ENCODE measurements at regions not wholly inside any gene's neighbourhood (a gene's known extent, or its start where the extent isn't known, plus 50 kb on each side); places are given as distances from the start of the nearest gene placed in this dataset.

- intact Hi-C loops (cut with micrococcal nuclease): no loop called here
Measured at GRCh38 chrX:37904833-37905232, 57.5 kb upstream of the DYNLT3 start.

DNA sequence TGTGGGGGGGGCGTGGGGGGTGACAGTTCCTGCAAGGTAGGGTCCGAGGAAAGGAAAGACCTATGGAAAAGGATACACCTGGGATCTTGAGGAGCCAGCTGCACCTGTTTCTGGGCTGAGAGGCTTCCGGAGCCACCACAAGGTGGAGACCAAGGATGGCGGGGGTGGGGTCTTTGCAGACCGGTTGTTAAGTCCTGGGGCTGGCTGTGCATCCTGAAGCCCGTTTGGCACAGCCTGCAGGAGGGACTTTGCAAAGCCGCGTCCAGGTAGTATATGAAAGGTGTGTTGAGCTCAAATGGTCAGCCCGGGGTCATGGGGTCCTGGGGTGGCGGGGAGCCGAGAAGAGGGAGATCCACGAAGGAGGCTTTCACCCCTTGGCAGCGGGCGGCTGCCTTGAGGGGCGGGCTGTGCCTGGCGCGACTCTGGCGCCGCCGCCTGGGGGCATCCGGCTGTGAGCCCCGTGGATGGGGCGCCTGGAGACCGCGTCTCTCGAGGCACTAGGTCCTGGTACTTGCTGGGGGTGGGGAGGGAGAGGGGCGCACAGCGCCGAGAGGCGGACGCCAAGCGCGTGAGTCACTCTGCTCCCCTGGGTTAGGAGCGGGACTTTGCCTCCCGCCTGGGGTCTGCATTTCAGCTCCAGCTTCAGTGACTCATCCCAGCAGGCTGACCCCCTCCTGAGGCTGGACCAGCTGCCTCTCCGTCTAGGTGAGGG, 58.2 kb upstream of the DYNLT3 start:
- intact Hi-C loops (cut with micrococcal nuclease): no loop called here

GRCh38 chrX:37906357-37906756, 59.0 kb upstream of the DYNLT3 start:
- intact Hi-C loops (cut with micrococcal nuclease): no loop called here

DNA sequence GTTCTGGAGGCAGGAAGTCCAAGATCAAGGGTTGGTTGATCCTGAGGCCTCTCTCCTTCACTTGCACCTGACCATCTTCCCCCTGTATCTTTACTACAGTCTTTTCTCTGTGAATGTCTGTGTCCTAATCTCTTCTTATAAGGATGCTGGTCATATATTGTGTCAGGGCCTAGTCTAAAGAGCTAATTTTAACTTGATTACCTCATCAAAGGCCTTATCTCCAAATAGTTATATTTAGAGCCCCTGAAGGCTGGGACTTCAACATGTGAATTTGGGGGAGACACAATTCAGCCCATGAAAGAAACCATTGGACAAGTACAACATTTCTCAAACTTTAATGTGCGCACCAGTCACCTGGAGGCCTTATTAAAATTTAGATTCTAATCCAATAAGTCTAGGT, 62.8 kb upstream of the DYNLT3 start:
- intact Hi-C loops (cut with micrococcal nuclease): no loop called here

- intact Hi-C loops (cut with micrococcal nuclease): no loop called here
Measured at GRCh38 chrX:37912304-37912703, 64.9 kb upstream of the DYNLT3 start.

DNA sequence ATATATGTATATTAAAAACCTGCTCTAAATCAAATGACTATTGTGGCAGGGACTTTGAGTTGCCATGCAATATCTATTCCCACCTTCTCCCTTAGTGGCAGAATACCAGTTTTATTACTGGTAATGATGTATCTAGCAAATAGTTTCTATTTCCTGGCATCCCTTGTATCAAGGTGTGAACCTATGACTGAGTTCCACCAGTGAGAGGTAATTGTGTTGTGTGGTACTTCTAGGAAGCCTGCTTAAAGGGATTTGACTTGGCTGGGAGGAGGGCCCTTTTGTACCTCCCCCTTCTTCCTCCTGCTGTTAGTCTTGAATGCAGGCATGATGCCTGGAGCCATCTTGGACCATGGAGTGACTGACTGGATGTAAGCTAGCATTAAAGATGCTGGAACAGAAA, 65.4 kb upstream of the DYNLT3 start:
- intact Hi-C loops (cut with micrococcal nuclease): no loop called here

DNA sequence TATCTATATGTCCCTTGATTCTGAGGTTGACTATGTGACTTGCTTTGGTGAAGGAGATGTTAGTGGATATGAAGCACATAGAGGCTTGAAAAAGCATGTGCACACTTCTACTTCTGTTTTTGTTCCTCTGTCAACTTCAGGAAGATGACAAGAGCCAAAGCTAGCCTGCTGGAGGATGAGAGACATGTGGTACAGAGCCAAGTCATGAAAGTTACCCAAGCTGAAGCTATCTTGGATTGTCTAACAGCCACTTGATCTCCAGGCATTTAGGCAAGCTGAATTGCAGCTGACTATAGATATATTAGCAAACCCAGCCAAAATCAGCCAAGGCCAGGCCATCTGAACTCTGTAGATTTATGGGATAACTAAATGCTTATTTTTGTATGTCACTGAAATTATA, 70.8 kb upstream of the DYNLT3 start:
- intact Hi-C loops (cut with micrococcal nuclease): no loop called here

GRCh38 chrX:37918703-37919102, 71.3 kb upstream of the DYNLT3 start:
- intact Hi-C loops (cut with micrococcal nuclease): no loop called here

- intact Hi-C loops (cut with micrococcal nuclease): no loop called here
Measured at GRCh38 chrX:37921758-37922157, 74.4 kb upstream of the DYNLT3 start.

DNA sequence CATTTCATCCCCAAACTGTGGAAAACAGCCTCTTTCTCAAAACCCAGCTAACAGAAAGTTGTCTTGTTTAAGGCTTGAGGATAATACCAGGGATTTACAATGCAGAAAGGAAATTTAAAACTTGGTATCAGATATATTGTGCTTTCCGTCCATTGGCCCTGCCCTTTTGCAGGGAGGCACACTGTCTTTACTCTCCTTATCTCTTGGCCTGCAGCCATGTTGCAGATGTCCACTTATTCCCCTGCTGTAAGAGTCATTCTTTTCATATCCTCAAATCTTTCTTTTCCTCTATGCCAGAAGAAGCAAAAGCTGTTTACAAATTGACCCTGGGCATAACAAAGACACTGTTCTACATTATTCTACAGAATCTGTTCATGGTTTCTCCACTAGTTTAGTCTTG, 75.6 kb upstream of the DYNLT3 start:
- intact Hi-C loops (cut with micrococcal nuclease): no loop called here

DNA sequence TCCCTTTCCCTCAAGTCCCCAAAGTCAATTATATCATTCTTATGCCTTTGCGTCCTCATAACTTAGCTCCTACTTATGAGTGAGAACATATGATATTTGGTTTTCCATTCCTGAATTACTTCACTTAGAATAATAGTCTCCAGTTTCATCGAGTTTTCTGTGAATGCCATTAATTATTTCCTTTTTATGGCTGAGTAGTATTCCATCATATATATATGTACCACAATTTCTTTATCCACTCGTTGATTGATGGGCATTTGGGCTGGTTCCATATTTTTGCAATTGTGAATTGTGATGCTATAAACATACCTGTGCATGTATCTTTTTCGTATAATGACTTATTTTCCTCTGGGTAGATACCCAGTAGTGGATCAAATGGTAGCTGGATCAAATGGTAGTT, 78.4 kb upstream of the DYNLT3 start:
- intact Hi-C loops (cut with micrococcal nuclease): loop anchor here (1.0 to 2.0 kb wide), 3 partner anchors 241 to 402 kb away; partner anchors contain the start of gene RPGR

DNA sequence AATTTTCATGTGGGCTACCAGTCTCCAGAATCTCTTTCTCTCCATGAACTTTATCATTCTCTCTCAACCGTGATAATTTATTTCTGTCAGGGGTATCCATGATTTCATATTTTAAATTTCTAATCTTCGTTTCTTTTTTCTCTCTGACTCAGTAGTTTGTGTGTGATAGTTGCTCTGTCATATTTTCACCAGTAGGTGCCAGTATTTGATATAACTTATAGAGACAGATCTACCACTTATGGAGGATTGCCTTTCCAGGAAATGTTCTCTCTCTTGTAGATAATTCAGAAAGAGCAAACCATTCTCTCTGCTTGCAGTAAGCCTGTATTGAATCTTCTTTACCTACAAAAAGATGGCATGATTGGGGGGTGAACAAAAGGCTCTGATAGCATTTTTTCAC, 79.3 kb upstream of the DYNLT3 start:
- intact Hi-C loops (cut with micrococcal nuclease): loop anchor here (1.0 to 2.0 kb wide), 3 partner anchors 240 to 401 kb away; partner anchors contain the start of gene RPGR

DNA sequence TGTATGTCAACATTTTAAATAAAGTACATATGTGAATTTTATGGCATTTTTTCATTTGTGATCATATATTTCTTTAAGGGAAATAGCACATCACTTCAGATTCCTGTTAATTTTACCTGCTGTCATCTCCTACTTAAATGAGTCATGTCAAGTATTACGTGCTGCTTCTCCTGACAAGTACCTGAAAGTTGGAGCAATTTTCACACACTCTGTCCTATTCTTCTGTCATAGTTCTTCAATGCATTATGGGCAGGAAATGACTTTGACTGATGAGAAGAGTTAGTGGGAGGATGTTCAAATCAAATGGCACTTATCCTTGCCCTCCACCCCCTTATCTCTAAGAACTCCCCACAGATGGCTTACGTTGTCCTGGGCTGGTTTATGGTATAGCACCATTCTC, 64.2 kb upstream of the SYTL5 start:
- intact Hi-C loops (cut with micrococcal nuclease): no loop called here

GRCh38 chrX:37943554-37944344, 62.6 kb upstream of the SYTL5 start:
- intact Hi-C loops (cut with micrococcal nuclease): no loop called here

DNA sequence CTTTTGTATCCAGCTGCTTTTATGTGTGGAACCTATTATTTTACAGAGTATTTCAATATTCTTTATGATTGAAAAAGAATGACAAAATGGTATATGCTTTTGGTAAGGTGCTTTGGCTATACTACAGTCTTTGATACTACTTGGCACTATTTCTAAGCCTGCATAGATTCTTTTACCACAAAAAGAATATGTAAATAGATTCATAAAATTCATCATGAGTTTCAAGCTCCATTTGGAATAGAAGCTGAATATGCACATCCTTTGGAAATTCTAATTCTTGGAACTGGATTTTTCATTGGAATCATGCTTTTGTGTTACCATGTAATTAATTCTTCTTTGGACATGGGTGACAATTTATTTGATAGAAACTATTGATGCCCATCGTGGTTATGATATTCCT, 60.2 kb upstream of the SYTL5 start:
- intact Hi-C loops (cut with micrococcal nuclease): no loop called here

- intact Hi-C loops (cut with micrococcal nuclease): no loop called here
Measured at GRCh38 chrX:37955273-37955672, 51.1 kb upstream of the SYTL5 start.

GRCh38 chrX:37956223-37956622, 50.1 kb upstream of the SYTL5 start:
- intact Hi-C loops (cut with micrococcal nuclease): no loop called here

Measured in T-helper 1 cell treated with Interleukin-12 subunit alpha and Interleukin-12 subunit beta and Interleukin-4 antibody, amounts not matched to agents 30 ng/mL and 1 ng/mL, for 36 hours (primary cell).